Hepatocyte (in vitro differentiated cells): ENCODE measurements at regions not wholly inside any gene's neighbourhood (a gene's known extent, or its start where the extent isn't known, plus 50 kb on each side); places are given as distances from the start of the nearest gene placed in this dataset.

Experiments used
- DNase-seq: peaks from one replicate; pipeline ENCODE4 v3.0.0-alpha.2; 2016; ENCODE audit warnings: low spot score
- H2AFZ ChIP-seq: fragments of 200-600 bp; sonication (generic); 2 replicates; pipeline ENCODE4 v1.6.0; 2016; ENCODE audit warnings: antibody characterized with exemption, mild to moderate bottlenecking
- H3K27ac ChIP-seq: fragments of 200-600 bp; sonication (generic); 2 replicates; pipeline ENCODE4 v1.5.1; 2016; ENCODE audit warnings: mild to moderate bottlenecking
- H3K27me3 ChIP-seq: fragments of 200-600 bp; sonication (generic); 2 replicates; pipeline ENCODE4 v1.6.1; 2016
- H3K36me3 ChIP-seq: fragments of 200-600 bp; sonication (generic); replicated peaks from 2 replicates; pipeline ENCODE4 v1.5.1; 2016; ENCODE audit warnings: low read depth; ENCODE audit not compliant: insufficient read depth
- H3K4me1 ChIP-seq: fragments of 200-600 bp; sonication (generic); 2 replicates; pipeline ENCODE4 v1.5.1; 2016; ENCODE audit warnings: mild to moderate bottlenecking, moderate library complexity; ENCODE audit not compliant: insufficient read depth
- H3K4me2 ChIP-seq: fragments of 200-600 bp; sonication (generic); 2 replicates; pipeline ENCODE4 v1.6.0; 2016
- H3K4me3 ChIP-seq: fragments of 200-600 bp; sonication (generic); 2 replicates; pipeline ENCODE4 v1.5.1; 2016; ENCODE audit warnings: mild to moderate bottlenecking
- H3K79me2 ChIP-seq: fragments of 200-600 bp; sonication (generic); 2 replicates; pipeline ENCODE4 v1.6.0; 2017; ENCODE audit warnings: mild to moderate bottlenecking
- H3K9me2 ChIP-seq: fragments of 200-600 bp; sonication (generic); replicated peaks from 2 replicates; pipeline ENCODE4 v1.6.0; 2017; ENCODE audit warnings: mild to moderate bottlenecking; ENCODE audit not compliant: insufficient read depth
- H3K9me3 ChIP-seq: fragments of 200-600 bp; sonication (generic); 2 replicates; pipeline ENCODE4 v1.5.1; 2016; ENCODE audit warnings: low read depth, mild to moderate bottlenecking
- H4K20me1 ChIP-seq: fragments of 200-600 bp; sonication (generic); 2 replicates; pipeline ENCODE4 v1.6.0; 2016; ENCODE audit warnings: mild to moderate bottlenecking; ENCODE audit not compliant: insufficient read depth, poor library complexity, severe bottlenecking
- EZH2 ChIP-seq: fragments of 200-600 bp; sonication (generic); IDR thresholded peaks from 2 replicates; pipeline ENCODE4 v1.6.1; 2016; ENCODE audit warnings: antibody characterized with exemption, mild to moderate bottlenecking, borderline replicate concordance
- EZH2phosphoT487 ChIP-seq: fragments of 200-600 bp; sonication (generic); IDR thresholded peaks from one replicate; pipeline ENCODE4 v1.6.1; 2018; ENCODE audit warnings: antibody characterized with exemption, mild to moderate bottlenecking, low read depth, moderate library complexity; ENCODE audit not compliant: unreplicated experiment, severe bottlenecking
- WGBS: methylation state at CpG from one replicate; pipeline ENCODE4 v1.1.6; 2016; ENCODE audit warnings: low lambda C conversion rate; ENCODE audit errors: missing lambda C conversion rate; 5-methylcytosine and 5-hydroxymethylcytosine counted together
- TF ChIP-seq, protein P1 (sequence below): fragments of 200-600 bp; sonication (generic); IDR thresholded peaks from 2 replicates; pipeline ENCODE4 v1.5.1; 2016; ENCODE audit warnings: antibody characterized with exemption, mild to moderate bottlenecking; ENCODE audit not compliant: poor library complexity

DNA sequence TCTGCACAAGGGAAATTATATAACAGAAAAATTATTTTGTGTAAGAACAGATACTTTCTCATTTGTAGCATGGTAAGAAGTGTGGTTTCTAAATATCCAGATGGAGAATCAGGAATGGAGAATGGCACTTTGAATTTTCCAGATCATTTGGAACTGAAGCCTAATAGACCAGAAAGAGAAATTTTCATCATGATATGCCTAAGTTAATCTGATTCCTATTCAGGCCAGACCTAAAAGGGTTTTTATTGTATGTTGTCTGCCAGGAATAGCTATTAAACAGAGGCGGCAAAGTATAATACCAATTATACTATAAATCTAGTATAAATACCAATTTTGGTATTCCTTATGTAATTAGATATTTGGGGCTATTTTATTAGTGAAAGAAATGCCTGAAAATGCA is 382.7 kb upstream of the FAR2 start:
- no peak for DNase-seq
- Histone ChIP-seq H3K27me3 (no peaks in the 10 kb centered on the region), H4K20me1 (no peaks in the 10 kb centered on the region), H3K4me1 (no peaks in the 10 kb centered on the region), H3K79me2 (no peaks in the 10 kb centered on the region), H3K4me2 (no peak overlapping the region), H3K27ac (no peak overlapping the region), H3K4me3 (no peak overlapping the region), H3K9me2 (no peaks in the 10 kb centered on the region), H3K36me3 (no peaks in the 10 kb centered on the region), H2AFZ (no peak overlapping the region), H3K9me3 (no peaks in the 10 kb centered on the region)
- no peak for TF ChIP-seq EZH2
- WGBS: 83% methylated on average over 1 of the region's 1 CpG

DNA sequence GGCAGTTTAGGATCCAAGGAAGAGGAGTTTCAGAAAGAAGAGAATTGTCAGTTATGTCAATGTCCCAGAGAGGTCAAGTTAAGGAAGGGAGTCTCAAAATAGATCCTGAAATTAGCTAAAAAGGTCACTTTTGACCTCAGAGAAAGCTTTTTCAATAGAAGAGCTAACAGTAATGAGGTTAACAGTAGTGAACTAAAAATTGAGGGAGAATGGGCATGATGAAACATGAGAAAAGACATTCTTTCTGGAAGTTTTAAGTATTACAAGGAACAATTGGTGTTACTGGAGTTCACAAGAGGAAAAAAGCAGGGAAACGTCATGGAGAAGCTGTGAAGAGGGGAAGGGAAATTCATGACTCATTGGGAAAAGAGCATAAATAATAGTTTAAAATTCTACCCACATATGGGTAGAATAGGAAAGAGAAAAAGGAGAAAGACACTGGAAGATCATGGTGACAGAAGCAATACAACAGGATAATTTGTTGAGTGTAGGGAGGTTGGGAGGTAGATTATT is 381.2 kb upstream of the FAR2 start:
- TF ChIP-seq EZH2 (no peak), EZH2phosphoT487 (no peak)
- TF ChIP-seq, protein P1, sequence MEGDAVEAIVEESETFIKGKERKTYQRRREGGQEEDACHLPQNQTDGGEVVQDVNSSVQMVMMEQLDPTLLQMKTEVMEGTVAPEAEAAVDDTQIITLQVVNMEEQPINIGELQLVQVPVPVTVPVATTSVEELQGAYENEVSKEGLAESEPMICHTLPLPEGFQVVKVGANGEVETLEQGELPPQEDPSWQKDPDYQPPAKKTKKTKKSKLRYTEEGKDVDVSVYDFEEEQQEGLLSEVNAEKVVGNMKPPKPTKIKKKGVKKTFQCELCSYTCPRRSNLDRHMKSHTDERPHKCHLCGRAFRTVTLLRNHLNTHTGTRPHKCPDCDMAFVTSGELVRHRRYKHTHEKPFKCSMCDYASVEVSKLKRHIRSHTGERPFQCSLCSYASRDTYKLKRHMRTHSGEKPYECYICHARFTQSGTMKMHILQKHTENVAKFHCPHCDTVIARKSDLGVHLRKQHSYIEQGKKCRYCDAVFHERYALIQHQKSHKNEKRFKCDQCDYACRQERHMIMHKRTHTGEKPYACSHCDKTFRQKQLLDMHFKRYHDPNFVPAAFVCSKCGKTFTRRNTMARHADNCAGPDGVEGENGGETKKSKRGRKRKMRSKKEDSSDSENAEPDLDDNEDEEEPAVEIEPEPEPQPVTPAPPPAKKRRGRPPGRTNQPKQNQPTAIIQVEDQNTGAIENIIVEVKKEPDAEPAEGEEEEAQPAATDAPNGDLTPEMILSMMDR: no peak
- H3K4me2 ChIP-seq: no peak overlapping the region
- H3K4me1 ChIP-seq: no peaks in the 10 kb centered on the region
- no peak for DNase-seq
- H3K4me3 ChIP-seq: no peak overlapping the region
- H3K27ac ChIP-seq: no peak overlapping the region
- no peaks in the 10 kb centered on the region for H3K27me3 ChIP-seq
- H2AFZ ChIP-seq: no peak overlapping the region
- no peaks in the 10 kb centered on the region for H3K9me3 ChIP-seq
- no peaks in the 10 kb centered on the region for H4K20me1 ChIP-seq
- no peaks in the 10 kb centered on the region for H3K9me2 ChIP-seq
- 75% methylated on average over 1 of the region's 1 CpG for WGBS
- H3K79me2 ChIP-seq: no peaks in the 10 kb centered on the region
- no peaks in the 10 kb centered on the region for H3K36me3 ChIP-seq

- 87% methylated on average over 5 of the region's 5 CpGs for WGBS
- no peak overlapping the region for H3K27ac ChIP-seq
- H3K9me3 ChIP-seq: no peaks in the 10 kb centered on the region
- H2AFZ ChIP-seq: no peak overlapping the region
- DNase-seq: no peak
- H3K4me2 ChIP-seq: no peak overlapping the region
- TF ChIP-seq EZH2 (no peak), EZH2phosphoT487 (no peak)
- TF ChIP-seq, protein P1: no peak
- H3K27me3 ChIP-seq: no peaks in the 10 kb centered on the region
- no peak overlapping the region for H3K4me3 ChIP-seq
- H3K79me2 ChIP-seq: no peaks in the 10 kb centered on the region
- no peaks in the 10 kb centered on the region for H3K36me3 ChIP-seq
- no peaks in the 10 kb centered on the region for H3K9me2 ChIP-seq
- H4K20me1 ChIP-seq: no peaks in the 10 kb centered on the region
- H3K4me1 ChIP-seq: no peaks in the 10 kb centered on the region
Observed at GRCh38 chr12:28770322-28770721, 378.8 kb upstream of the FAR2 start.

GRCh38 chr12:28771968-28772367 is 377.1 kb upstream of the FAR2 start:
- no peaks in the 10 kb centered on the region for H3K79me2 ChIP-seq
- no peaks in the 10 kb centered on the region for H3K27me3 ChIP-seq
- no peak overlapping the region for H3K4me2 ChIP-seq
- H3K9me2 ChIP-seq: no peaks in the 10 kb centered on the region
- H2AFZ ChIP-seq: no peak overlapping the region
- DNase-seq: peak; percentile 9
- no peaks in the 10 kb centered on the region for H3K36me3 ChIP-seq
- H3K9me3 ChIP-seq: no peaks in the 10 kb centered on the region
- no peak overlapping the region for H3K4me3 ChIP-seq
- TF ChIP-seq EZH2phosphoT487: no peak
- TF ChIP-seq, protein P1: no peak
- no peak for TF ChIP-seq EZH2
- H4K20me1 ChIP-seq: no peaks in the 10 kb centered on the region
- no peaks in the 10 kb centered on the region for H3K4me1 ChIP-seq
- H3K27ac ChIP-seq: no peak overlapping the region
- 59% methylated on average over 4 of the region's 4 CpGs for WGBS
